ENCODE measurements at regions not wholly inside any gene's neighbourhood (a gene's known extent, or its start where the extent isn't known, plus 50 kb on each side); places are given as distances from the start of the nearest gene placed in this dataset.

- no peak for DNase-seq (ENCODE audit: low read depth in 1 of 2, low spot score in 1 of 2)
- peaks cover 19% of the 10 kb centered on the region for H3K27me3 ChIP-seq (ENCODE audit: insufficient read depth, poor library complexity, severe bottlenecking)
- no peak overlapping the region for H3K4me3 ChIP-seq (replicated peaks; ENCODE audit: insufficient read depth, low read length)
- TF ChIP-seq, protein P1, sequence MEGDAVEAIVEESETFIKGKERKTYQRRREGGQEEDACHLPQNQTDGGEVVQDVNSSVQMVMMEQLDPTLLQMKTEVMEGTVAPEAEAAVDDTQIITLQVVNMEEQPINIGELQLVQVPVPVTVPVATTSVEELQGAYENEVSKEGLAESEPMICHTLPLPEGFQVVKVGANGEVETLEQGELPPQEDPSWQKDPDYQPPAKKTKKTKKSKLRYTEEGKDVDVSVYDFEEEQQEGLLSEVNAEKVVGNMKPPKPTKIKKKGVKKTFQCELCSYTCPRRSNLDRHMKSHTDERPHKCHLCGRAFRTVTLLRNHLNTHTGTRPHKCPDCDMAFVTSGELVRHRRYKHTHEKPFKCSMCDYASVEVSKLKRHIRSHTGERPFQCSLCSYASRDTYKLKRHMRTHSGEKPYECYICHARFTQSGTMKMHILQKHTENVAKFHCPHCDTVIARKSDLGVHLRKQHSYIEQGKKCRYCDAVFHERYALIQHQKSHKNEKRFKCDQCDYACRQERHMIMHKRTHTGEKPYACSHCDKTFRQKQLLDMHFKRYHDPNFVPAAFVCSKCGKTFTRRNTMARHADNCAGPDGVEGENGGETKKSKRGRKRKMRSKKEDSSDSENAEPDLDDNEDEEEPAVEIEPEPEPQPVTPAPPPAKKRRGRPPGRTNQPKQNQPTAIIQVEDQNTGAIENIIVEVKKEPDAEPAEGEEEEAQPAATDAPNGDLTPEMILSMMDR (IDR thresholded peaks at IDR 0.05; ENCODE audit: insufficient read depth, low read length) = no peak
- TF ChIP-seq POLR2AphosphoS5 (IDR thresholded peaks at IDR 0.05; ENCODE audit: low read depth) = no peak
- TF ChIP-seq SPI1 (IDR thresholded peaks at IDR 0.05; ENCODE audit: borderline replicate concordance, low read depth) = no peak
- TF ChIP-seq, protein P2, sequence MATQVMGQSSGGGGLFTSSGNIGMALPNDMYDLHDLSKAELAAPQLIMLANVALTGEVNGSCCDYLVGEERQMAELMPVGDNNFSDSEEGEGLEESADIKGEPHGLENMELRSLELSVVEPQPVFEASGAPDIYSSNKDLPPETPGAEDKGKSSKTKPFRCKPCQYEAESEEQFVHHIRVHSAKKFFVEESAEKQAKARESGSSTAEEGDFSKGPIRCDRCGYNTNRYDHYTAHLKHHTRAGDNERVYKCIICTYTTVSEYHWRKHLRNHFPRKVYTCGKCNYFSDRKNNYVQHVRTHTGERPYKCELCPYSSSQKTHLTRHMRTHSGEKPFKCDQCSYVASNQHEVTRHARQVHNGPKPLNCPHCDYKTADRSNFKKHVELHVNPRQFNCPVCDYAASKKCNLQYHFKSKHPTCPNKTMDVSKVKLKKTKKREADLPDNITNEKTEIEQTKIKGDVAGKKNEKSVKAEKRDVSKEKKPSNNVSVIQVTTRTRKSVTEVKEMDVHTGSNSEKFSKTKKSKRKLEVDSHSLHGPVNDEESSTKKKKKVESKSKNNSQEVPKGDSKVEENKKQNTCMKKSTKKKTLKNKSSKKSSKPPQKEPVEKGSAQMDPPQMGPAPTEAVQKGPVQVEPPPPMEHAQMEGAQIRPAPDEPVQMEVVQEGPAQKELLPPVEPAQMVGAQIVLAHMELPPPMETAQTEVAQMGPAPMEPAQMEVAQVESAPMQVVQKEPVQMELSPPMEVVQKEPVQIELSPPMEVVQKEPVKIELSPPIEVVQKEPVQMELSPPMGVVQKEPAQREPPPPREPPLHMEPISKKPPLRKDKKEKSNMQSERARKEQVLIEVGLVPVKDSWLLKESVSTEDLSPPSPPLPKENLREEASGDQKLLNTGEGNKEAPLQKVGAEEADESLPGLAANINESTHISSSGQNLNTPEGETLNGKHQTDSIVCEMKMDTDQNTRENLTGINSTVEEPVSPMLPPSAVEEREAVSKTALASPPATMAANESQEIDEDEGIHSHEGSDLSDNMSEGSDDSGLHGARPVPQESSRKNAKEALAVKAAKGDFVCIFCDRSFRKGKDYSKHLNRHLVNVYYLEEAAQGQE (IDR thresholded peaks at IDR 0.05; ENCODE audit: insufficient replicate concordance, low read depth) = no peak
- TF ChIP-seq GABPA (IDR thresholded peaks at IDR 0.05; ENCODE audit: low read depth) = no peak
- H3K27ac ChIP-seq (replicated peaks) = no peak overlapping the region
Measured at GRCh38 chr4:1509366-1509765, 103.1 kb upstream of the NKX1-1 start.

DNA sequence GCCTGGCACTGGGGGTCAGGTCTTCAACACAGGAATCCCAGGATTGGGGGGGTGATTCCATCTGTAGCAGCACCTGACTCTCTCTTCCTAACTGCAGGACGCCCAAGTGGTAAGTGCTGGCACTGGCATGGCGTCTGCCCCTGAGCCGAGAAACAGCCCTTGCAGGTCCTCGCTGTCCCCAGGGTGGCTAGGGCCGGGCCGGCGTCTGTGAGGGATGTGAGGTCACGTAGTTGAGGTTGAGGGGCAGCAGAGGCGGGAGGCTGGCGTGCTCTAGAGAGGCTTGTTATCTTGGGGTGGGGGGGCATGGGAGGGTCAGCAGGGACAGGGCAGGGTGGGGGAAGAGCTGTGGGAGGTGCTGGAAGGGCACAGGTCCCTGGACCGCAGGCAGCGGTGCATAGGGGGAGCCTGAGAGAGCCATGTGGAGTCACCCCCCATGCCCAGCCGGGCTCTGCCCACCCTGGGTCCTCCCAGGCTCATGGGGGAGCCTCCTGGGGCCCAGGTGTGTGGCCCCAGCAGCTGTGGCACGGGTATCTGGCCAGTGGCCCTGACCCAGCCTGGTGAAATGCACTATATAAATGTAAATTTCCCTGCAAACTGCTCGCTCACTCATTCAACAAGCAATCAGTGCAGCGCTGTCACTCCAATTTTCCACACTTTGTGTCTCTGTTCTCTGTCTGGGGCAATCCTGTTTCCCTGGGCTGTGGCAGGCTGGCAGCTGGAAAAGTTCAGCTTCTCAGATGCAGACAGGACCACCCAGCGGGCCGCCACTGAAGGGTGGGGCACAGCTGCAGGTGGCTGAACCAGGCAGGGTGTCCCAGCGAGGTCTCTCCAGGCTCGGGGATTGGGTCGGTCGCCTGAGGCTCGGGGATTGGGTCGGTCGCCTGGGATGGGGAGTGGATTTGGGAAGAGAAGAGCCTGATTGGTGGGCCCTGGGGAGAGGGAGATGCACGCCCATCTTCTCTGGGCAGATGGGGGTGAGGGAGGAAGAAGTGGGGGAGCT lies 102.2 kb upstream of the NKX1-1 start:
- no peak overlapping the region for H3K4me3 ChIP-seq (replicated peaks; ENCODE audit: insufficient read depth, low read length)
- no peak overlapping the region for H3K27ac ChIP-seq (replicated peaks)
- peaks cover 15% of the 10 kb centered on the region for H3K27me3 ChIP-seq (ENCODE audit: insufficient read depth, poor library complexity, severe bottlenecking)
- TF ChIP-seq POLR2AphosphoS5 (IDR thresholded peaks at IDR 0.05; ENCODE audit: low read depth) (no peak), SPI1 (IDR thresholded peaks at IDR 0.05; ENCODE audit: borderline replicate concordance, low read depth) (no peak), GABPA (IDR thresholded peaks at IDR 0.05; ENCODE audit: low read depth) (no peak)
- TF ChIP-seq, protein P2 (IDR thresholded peaks at IDR 0.05; ENCODE audit: insufficient replicate concordance, low read depth) = no peak
- TF ChIP-seq, protein P1 (IDR thresholded peaks at IDR 0.05; ENCODE audit: insufficient read depth, low read length) = no peak
- DNase-seq (ENCODE audit: low read depth in 1 of 2, low spot score in 1 of 2) = no peak

DNA sequence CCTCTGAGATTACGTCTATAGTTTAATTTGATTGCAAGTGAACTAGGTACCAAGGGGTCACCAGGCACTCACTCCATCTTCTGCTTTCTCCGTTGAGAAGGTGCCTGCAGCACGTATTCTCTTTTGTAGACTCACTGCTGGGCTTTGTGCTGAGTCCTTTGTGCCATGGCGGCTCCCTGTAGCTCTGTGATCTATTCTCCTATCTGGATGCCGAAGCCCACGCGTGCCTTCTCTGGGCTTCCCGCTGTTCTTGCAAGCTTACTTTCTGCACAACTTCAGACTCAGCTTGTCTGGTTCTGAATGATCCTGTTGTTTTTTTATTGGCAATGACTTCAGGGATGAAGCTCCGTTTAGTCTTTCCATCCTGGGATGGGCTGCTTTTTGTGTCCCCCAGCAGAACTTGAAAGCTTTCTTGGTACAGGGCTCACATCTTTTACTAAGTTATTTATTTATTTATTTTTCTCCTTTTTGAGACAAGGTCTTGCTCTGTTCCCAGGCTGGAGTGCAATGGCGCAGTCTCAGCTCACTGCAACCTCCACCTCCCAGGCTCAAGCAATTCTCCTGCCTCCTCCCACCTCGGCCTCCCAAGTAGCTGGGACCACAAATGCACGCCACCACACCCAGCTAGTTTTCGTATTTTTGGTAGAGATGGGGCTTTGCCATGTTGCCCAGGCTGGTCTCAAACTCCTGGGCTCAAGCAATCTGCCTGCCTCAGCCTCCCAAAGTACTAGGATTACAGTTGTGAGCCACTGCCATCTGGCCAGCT lies 100.9 kb upstream of the NKX1-1 start:
- TF ChIP-seq SPI1 (IDR thresholded peaks at IDR 0.05; ENCODE audit: borderline replicate concordance, low read depth) = no peak
- TF ChIP-seq, protein P1 (IDR thresholded peaks at IDR 0.05; ENCODE audit: insufficient read depth, low read length) = no peak
- TF ChIP-seq GABPA (IDR thresholded peaks at IDR 0.05; ENCODE audit: low read depth) = no peak
- TF ChIP-seq, protein P2 (IDR thresholded peaks at IDR 0.05; ENCODE audit: insufficient replicate concordance, low read depth) = no peak
- TF ChIP-seq POLR2AphosphoS5 (IDR thresholded peaks at IDR 0.05; ENCODE audit: low read depth) = no peak
- Histone ChIP-seq H3K4me3 (replicated peaks; ENCODE audit: insufficient read depth, low read length) (no peak overlapping the region), H3K27me3 (ENCODE audit: insufficient read depth, poor library complexity, severe bottlenecking) (peaks cover 9% of the 10 kb centered on the region), H3K27ac (replicated peaks) (no peak overlapping the region)
- no peak for DNase-seq (ENCODE audit: low read depth in 1 of 2, low spot score in 1 of 2)
